ENCODE measurements at regions not wholly inside any gene's neighbourhood (a gene's known extent, or its start where the extent isn't known, plus 50 kb on each side); places are given as distances from the start of the nearest gene placed in this dataset.

GRCh38 chr11:69922015-69922595, 102.9 kb upstream of the FGF3 start:
- TF ChIP-seq POLR2A (IDR thresholded peaks at IDR 0.05; ENCODE audit: low read depth, low read length): no peak
- TF ChIP-seq POLR2AphosphoS5 (IDR thresholded peaks at IDR 0.05; ENCODE audit: low read depth, low read length): no peak
- TF ChIP-seq TAF1 (IDR thresholded peaks at IDR 0.05; ENCODE audit: low read depth, low read length): no peak
- TF ChIP-seq PAX5 (IDR thresholded peaks at IDR 0.05; ENCODE audit: insufficient read depth, low read length, severe bottlenecking): no peak
- TF ChIP-seq SPI1 (IDR thresholded peaks at IDR 0.05; ENCODE audit: low read depth, low read length): no peak

All from GM12891 (cell line).